Activated CD8-positive, alpha-beta memory T cell treated with anti-CD3 and anti-CD28 coated beads for 1 hour (primary cell): ENCODE measurements at regions not wholly inside any gene's neighbourhood (a gene's known extent, or its start where the extent isn't known, plus 50 kb on each side); places are given as distances from the start of the nearest gene placed in this dataset.

Source experiments
- DNase-seq, 2 donors: peaks; one replicate each; pipeline ENCODE4 v3.0.0-alpha.2; 2020; ENCODE audit warnings: low read depth in 1 of 2; ENCODE audit errors: extremely low read depth in 1 of 2

- no peak for DNase-seq
Measured at GRCh38 chr6:19759117-19759880, 77.9 kb upstream of the ID4 start.

GRCh38 chr6:19761121-19761520, 76.0 kb upstream of the ID4 start:
- DNase-seq: no peak

GRCh38 chr6:19771753-19772336, 65.3 kb upstream of the ID4 start:
- DNase-seq: no peak

GRCh38 chr6:19772891-19773290, 64.3 kb upstream of the ID4 start:
- DNase-seq: no peak

GRCh38 chr6:19781269-19781668, 55.9 kb upstream of the ID4 start:
- DNase-seq: no peak

GRCh38 chr6:19782588-19782987, 54.6 kb upstream of the ID4 start:
- DNase-seq: no peak
